GM23248 (cell line): ENCODE measurements at regions not wholly inside any gene's neighbourhood (a gene's known extent, or its start where the extent isn't known, plus 50 kb on each side); places are given as distances from the start of the nearest gene placed in this dataset.
"Not testable (repeated sequence)": the region's sequence is repeated elsewhere in the genome, so short reads cannot be mapped to it uniquely, and the experiment has no call there.

Source experiments
- EZH2 ChIP-seq: fragments of 200-600 bp; sonication (generic); IDR thresholded peaks from 2 replicates; pipeline ENCODE4 v1.6.1; 2018; ENCODE audit warnings: antibody characterized with exemption, mild to moderate bottlenecking; ENCODE audit not compliant: insufficient read depth, poor library complexity, severe bottlenecking
- EZH2phosphoT487 ChIP-seq: fragments of 200-600 bp; sonication (generic); IDR thresholded peaks from 2 replicates; pipeline ENCODE4 v1.6.1; 2018; ENCODE audit warnings: antibody characterized with exemption, moderate library complexity, mild to moderate bottlenecking, low read depth; ENCODE audit not compliant: insufficient read depth

DNA sequence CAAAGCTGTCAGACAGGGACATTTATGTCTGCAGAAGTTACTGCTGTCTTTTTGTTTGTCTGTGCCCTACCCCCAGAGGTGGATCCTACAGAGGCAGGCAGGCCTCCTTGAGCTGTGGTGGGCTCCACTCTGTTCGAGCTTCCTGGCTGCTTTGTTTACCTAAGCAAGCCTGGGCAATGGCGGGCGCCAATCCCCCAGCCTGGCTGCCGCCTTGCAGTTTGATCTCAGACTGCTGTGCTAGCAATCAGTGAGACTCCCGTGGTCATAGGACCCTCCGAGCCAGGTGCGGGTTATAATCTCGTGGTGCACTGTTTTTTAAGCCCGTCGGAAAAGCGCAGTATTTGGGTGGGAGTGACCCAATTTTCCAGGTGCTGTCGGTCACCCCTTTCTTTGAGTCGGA is 580.9 kb downstream of the FLRT2 start:
- TF ChIP-seq EZH2, EZH2phosphoT487: not testable (repeated sequence)
